ENCODE measurements at regions not wholly inside any gene's neighbourhood (a gene's known extent, or its start where the extent isn't known, plus 50 kb on each side); places are given as distances from the start of the nearest gene placed in this dataset.

DNA sequence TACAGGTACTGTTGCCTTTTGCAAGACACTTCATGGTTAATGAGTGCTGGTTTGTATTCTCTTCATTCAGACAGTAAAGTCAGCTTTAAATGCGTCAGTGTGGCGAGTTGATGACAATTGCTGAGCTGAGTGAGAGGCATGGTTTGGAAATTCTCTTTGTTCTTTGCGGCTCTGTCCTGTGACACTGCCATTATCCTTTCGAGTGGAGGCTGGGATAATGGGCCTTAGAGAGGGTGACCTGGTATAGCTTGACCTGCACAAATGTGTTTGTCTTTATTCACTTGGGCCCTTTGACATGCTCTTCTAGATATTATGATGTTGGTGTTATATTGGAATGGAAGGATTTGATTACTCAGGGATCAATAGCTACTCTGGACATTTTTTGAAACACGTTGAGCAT lies 208.5 kb upstream of the FAT1 start:
- peaks cover 47% of the 10 kb centered on the region for H3K4me1 ChIP-seq (ENCODE audit: insufficient read depth, low read length)
- 0 out of 2 replicates have a peak overlapping the region, but pooled peaks have one; percentile 10 for H3K4me2 ChIP-seq (ENCODE audit: low read depth, low read length)
- FAIRE-seq (no peak), DNase-seq (ENCODE audit: low spot score) (peak; percentile 39), ATAC-seq (no peak)
- 43% methylated on average over 5 of the region's 5 CpGs for WGBS (ENCODE audit: low lambda C conversion rate)
- no peak overlapping the region for H3K4me3 ChIP-seq (replicated peaks in 1 of 3; ENCODE audit: insufficient read depth in 1 of 3, low read depth in 2 of 3, low read length in 3 of 3)
- CTCF ChIA-PET (ENCODE audit: low intra/inter-chr PET ratio, low total read pairs): no interaction called here
- in situ Hi-C loops (cut with HindIII; ENCODE audit: extremely low pct_ligation_motif_present, low pct_unique_long_range_greater_than_20kb) (loop anchor here (25.0 kb wide), 1 partner anchor 195 kb away; no protein-coding TSS in a partner anchor), intact Hi-C loops (cut with micrococcal nuclease; ENCODE audit: unreplicated experiment) (no loop called here)
- H3K79me2 ChIP-seq (ENCODE audit: insufficient read depth, low read length): no peaks in the 10 kb centered on the region
- TF ChIP-seq, protein P1, sequence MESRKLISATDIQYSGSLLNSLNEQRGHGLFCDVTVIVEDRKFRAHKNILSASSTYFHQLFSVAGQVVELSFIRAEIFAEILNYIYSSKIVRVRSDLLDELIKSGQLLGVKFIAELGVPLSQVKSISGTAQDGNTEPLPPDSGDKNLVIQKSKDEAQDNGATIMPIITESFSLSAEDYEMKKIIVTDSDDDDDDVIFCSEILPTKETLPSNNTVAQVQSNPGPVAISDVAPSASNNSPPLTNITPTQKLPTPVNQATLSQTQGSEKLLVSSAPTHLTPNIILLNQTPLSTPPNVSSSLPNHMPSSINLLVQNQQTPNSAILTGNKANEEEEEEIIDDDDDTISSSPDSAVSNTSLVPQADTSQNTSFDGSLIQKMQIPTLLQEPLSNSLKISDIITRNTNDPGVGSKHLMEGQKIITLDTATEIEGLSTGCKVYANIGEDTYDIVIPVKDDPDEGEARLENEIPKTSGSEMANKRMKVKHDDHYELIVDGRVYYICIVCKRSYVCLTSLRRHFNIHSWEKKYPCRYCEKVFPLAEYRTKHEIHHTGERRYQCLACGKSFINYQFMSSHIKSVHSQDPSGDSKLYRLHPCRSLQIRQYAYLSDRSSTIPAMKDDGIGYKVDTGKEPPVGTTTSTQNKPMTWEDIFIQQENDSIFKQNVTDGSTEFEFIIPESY (CRISPR knock-in tag; IDR thresholded peaks at IDR 0.05): peak; percentile 28; the same call in 1 of the 2 replicates
- TF ChIP-seq, protein P2, sequence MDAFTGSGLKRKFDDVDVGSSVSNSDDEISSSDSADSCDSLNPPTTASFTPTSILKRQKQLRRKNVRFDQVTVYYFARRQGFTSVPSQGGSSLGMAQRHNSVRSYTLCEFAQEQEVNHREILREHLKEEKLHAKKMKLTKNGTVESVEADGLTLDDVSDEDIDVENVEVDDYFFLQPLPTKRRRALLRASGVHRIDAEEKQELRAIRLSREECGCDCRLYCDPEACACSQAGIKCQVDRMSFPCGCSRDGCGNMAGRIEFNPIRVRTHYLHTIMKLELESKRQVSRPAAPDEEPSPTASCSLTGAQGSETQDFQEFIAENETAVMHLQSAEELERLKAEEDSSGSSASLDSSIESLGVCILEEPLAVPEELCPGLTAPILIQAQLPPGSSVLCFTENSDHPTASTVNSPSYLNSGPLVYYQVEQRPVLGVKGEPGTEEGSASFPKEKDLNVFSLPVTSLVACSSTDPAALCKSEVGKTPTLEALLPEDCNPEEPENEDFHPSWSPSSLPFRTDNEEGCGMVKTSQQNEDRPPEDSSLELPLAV (CRISPR knock-in tag; conservative IDR thresholded peaks at IDR 0.05; ENCODE audit: low read depth): no peak
- 0 out of 2 replicates have a peak, but pooled peaks have one; percentile 46 for TF ChIP-seq EHMT2 (IDR thresholded peaks at IDR 0.05; ENCODE audit: borderline replicate concordance, low read depth, low read length)
- no TSS peak for BruUV-seq (replicated peaks)
- no peaks in the 10 kb centered on the region for H3K9me3 ChIP-seq (ENCODE audit: low read length)
- H3K9ac ChIP-seq (ENCODE audit: insufficient read depth, low read depth, low read length): no peak overlapping the region
- H4K20me1 ChIP-seq (ENCODE audit: insufficient read depth, low read length): no peaks in the 10 kb centered on the region
- H3K36me3 ChIP-seq (replicated peaks in 1 of 2; ENCODE audit: control insufficient read depth in 1 of 2, insufficient read depth in 2 of 2, low read length in 2 of 2): no peaks in the 10 kb centered on the region
- H3K27me3 ChIP-seq (ENCODE audit: control insufficient read depth in 1 of 2, insufficient read depth in 2 of 2, low read length in 2 of 2): no peaks in the 10 kb centered on the region
- no peak overlapping the region for H2AFZ ChIP-seq (ENCODE audit: low read length)
- POLR2A ChIA-PET: no interaction called here
- H3K27ac ChIP-seq (ENCODE audit: extremely low read length, insufficient read depth, low read length): no peak overlapping the region

GRCh38 chr4:186932631-186933187 lies 209.1 kb upstream of the FAT1 start:
- FAIRE-seq (no peak), ATAC-seq (no peak), DNase-seq (ENCODE audit: low spot score) (peak; percentile 29)
- Histone ChIP-seq H2AFZ (ENCODE audit: low read length) (no peak overlapping the region), H3K36me3 (replicated peaks in 1 of 2; ENCODE audit: control insufficient read depth in 1 of 2, insufficient read depth in 2 of 2, low read length in 2 of 2) (no peaks in the 10 kb centered on the region), H3K27me3 (ENCODE audit: control insufficient read depth in 1 of 2, insufficient read depth in 2 of 2, low read length in 2 of 2) (no peaks in the 10 kb centered on the region), H3K4me2 (ENCODE audit: low read depth, low read length) (0 out of 2 replicates have a peak overlapping the region, but pooled peaks have one; percentile 10), H3K4me3 (replicated peaks in 1 of 3; ENCODE audit: insufficient read depth in 1 of 3, low read depth in 2 of 3, low read length in 3 of 3) (no peak overlapping the region), H3K79me2 (ENCODE audit: insufficient read depth, low read length) (no peaks in the 10 kb centered on the region), H3K27ac (ENCODE audit: extremely low read length, insufficient read depth, low read length) (no peak overlapping the region), H3K9me3 (ENCODE audit: low read length) (no peaks in the 10 kb centered on the region), H4K20me1 (ENCODE audit: insufficient read depth, low read length) (no peaks in the 10 kb centered on the region), H3K9ac (ENCODE audit: insufficient read depth, low read depth, low read length) (no peak overlapping the region), H3K4me1 (ENCODE audit: insufficient read depth, low read length) (peaks cover 52% of the 10 kb centered on the region)
- BruUV-seq (replicated peaks): no TSS peak
- in situ Hi-C loops (cut with HindIII; ENCODE audit: extremely low pct_ligation_motif_present, low pct_unique_long_range_greater_than_20kb): loop anchor here (25.0 kb wide), 1 partner anchor 195 kb away; no protein-coding TSS in a partner anchor
- ChIA-PET POLR2A (no interaction called here), CTCF (ENCODE audit: low intra/inter-chr PET ratio, low total read pairs) (no interaction called here)
- WGBS (ENCODE audit: low lambda C conversion rate): 23% methylated on average over 4 of the region's 4 CpGs
- TF ChIP-seq EHMT2 (IDR thresholded peaks at IDR 0.05; ENCODE audit: borderline replicate concordance, low read depth, low read length): 0 out of 2 replicates have a peak, but pooled peaks have one; percentile 52
- no peak for TF ChIP-seq ZNF839 (CRISPR knock-in tag; IDR thresholded peaks at IDR 0.05; ENCODE audit: borderline replicate concordance)
- intact Hi-C loops (cut with micrococcal nuclease; ENCODE audit: unreplicated experiment): no loop called here
